Endothelial cell of hepatic sinusoid (primary cell): ENCODE measurements at regions not wholly inside any gene's neighbourhood (a gene's known extent, or its start where the extent isn't known, plus 50 kb on each side); places are given as distances from the start of the nearest gene placed in this dataset.
"Not testable (repeated sequence)": the region's sequence is repeated elsewhere in the genome, so short reads cannot be mapped to it uniquely, and the experiment has no call there.

Source experiments
- in situ Hi-C: cut with HindIII; loops from 2 replicates; pipeline ENCODE4 v1.10.0; 2017; ENCODE audit warnings: low sequenced_read_pairs

DNA sequence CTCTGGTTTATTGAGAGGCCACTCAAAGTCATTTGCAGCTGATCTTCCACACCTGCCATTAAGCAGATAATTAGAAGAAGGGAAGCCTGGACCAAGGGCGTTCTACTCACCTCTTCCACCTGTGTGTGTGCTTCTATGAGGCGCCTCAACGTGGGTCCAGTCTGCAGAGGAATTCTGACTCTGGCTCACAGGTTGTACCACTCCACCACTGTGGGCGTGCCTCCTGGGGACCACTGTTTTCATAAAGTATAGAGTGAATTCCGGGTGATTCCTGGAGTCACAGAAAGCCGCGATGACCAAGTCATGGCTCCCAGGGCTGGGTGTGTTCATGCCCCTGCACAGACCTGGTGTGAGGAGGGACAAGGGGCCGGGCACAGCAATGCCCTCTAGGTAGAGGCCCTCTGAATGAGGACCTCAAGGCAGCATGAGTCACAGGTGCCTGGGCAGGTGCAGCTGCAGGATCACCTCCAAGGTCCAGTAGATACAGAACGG lies 408.3 kb upstream of the MGMT start:
- in situ Hi-C loops: no loop called here

DNA sequence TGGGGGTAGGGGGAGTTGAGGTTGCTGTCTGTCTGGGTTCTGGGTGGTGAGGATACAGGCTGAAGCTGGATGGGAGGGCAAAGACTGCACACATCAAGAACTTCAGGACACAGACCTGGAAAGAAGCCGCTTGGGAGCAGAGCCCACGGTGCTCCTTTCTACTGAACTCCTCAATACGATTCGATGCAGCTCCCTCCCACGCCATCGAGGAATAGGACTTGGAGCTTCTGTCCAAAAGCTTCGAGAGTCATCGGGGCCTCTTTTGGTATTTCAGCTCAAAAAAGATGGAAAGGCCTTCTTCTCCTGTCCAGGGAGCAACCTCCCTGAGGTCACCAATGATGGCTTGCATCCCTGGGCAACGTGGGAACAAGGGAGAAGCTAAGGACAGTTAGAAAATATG lies 407.1 kb upstream of the MGMT start:
- in situ Hi-C loops: no loop called here

DNA sequence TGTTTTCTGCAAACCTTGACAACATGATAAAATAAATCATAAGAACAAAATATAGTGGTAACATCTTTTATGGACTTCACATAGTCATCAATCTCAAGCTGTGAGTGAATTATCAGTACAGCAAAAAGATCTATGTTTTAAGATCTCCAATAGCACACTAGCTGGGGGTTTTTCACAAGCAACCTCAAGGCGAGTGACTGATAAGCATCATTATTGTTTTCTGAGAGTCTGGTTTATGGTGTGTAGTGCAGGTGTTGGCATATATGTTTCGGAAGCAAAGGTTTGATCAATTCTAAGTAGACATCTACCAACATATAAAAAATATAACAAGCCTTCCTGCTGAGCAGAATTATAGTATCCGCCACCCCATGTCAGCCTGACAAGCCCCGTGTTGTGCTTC lies 403.8 kb upstream of the MGMT start:
- in situ Hi-C loops: no loop called here

DNA sequence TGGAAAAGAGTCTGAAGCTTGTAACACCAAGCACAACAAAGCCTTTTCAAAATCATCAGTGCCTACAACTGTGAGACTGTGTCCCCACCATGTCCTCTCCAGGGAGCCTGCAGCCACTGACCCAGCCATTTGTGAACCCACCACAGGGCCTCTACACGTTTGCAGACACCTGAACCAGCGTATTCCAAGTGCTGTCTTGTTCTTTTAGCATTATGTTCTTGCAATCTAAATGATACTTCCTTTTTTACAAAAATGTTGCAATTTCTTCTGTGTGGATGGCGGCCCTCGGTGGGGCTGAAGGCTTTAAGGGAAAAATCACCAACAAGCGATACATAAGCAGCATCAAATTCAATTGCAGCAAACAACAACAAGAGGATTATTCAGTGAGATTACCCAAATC lies 403.2 kb upstream of the MGMT start:
- in situ Hi-C loops: no loop called here

DNA sequence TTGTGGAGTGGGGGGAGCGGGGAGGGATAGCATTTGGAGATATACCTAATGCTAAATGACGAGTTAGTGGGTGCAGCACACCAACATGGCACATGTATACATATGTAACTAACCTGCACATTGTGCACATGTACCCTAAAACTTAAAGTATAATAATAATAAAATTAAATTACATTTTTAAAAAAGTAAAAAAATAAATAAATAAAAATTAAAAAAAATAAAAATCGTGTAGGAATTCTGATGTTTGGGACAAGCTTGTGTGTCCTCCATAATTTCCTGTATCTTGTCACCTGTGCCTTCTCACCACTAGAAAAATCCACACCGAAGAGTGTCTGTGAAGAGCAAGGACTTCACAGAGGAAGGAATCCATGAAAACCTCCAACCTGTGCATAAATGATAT lies 400.5 kb upstream of the MGMT start:
- in situ Hi-C loops: not testable (repeated sequence)

DNA sequence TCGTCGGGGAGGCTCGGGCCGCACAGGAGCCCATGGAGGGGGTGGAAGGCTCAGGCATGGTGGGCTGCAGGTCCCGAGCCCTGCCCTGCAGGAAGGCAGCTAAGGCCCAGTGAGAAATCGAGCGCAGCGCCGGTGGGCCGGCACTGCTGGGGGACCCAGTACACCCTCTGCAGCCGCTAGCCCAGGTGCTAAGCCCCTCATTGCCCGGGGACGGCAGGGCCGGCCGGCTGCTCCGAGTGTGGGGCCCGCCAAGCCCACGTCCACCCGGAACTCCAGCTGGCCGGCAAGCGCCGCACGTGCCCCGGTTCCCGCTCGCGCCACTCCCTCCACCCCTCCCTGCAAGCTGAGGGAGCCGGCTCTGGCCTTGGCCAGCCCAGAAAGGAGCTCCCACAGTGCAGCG lies 395.6 kb upstream of the MGMT start:
- in situ Hi-C loops: not testable (repeated sequence)

DNA sequence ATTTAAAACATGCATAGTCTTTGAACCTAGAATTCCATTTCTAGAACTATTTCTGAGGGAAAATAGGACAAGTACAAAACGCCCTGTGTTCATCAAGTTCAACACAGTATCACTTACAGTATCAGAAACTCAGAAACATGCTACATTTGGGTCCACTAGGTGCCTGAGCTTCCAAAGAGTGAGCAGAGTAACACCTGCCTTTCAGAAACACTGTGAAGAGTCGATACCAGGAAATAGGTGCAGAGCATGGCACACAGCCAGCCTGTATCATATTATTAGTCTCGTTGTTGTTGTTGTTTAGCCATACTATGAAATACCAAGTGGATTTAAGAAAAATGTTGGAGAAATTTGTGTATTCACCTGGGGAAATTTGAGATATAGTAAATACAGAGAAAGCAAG lies 392.1 kb upstream of the MGMT start:
- in situ Hi-C loops: no loop called here

DNA sequence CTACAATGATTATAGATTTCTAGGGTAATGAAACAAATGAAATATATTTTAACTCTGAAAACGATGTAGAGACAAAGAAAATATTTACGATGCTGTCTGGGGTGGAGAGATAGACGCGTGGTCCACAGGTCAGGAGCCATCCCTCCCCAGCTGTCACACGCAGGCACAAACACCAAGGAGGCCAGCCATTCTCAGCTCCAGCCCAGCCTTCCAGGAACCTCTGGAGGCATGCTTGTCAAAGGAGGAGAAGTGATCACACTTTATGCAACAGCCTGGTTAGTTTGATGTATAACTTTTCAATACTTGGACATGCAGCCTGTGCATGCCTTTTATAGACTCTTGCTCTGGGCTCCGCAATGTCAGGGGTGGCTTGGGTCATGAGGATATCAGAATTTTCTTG lies 391.5 kb upstream of the MGMT start:
- in situ Hi-C loops: no loop called here

DNA sequence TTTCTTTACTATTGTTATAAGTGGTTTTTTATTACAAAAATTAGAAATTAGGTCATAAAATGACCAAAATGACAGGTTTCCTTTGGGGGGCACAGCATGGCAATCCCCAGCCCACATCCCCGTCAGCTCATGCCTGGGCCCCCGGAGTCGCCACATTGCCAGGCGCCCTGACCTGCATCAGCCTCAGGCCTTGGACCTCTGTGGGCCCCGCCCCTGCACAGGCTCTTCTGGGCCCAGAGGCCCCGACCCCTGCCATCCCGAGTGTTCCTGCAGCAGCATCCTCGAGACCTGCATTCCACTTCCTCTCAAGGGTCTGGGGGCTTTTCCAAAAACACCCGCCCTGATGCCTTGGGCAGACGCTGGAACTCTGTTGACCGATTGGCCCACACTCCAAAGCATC lies 391.1 kb upstream of the MGMT start:
- in situ Hi-C loops: no loop called here

DNA sequence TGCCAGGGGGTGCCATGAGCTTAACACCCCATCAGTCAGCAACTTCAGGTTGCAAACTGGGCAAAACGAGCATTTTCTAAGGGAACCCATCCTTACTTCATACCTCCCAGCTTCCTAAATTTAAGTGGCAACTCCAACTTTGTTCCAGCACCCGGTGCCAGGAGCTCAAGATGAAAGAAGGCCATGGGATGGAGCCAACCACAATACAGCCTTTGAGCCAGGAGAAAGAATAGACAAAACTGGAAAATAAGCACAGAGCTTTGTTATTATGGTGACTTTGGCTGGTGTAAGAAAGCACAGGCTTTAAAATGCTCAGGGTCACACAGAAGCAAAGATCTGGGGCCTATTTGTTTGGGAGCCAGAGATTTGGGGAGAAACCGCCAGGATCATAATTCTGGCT lies 388.7 kb upstream of the MGMT start:
- in situ Hi-C loops: no loop called here

DNA sequence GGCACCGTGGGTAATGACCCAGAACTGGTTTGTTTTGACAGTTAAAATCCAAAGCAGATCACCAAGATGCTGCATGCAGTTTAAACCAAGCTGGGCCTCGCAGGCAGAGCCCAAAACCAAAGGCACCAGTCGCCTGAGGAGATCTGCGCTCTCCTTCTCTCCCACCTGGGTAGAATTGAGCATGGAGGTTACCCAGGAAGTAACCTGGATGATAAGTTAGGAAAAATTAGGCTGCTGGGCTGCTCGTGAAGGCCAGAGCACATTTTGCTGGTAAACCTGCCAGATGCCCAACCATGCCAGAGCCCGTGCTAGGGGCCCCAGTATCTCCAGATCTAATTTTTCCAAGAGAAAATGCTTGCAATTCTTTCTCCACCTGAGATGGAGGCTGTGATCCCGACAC lies 388.3 kb upstream of the MGMT start:
- in situ Hi-C loops: no loop called here

DNA sequence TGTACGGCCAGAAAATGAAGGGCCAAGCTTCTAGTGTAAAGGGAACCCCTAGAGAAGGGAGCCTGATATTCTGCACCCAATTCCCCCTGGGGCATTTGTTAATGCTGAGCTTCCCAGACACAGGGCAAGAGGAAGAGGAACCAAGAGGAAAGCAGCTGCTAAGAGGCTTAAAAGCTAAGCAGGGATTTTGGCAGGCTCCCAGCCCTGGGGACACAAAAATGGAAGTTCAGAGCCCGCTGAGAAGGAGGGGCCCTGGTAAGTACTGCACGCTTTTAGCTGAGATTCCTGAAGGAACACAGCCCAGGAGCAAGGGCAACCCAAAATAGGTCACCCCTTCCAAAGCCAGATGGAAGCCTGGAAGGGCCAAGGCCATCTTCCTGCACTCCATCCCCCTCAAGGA lies 387.3 kb upstream of the MGMT start:
- in situ Hi-C loops: no loop called here

DNA sequence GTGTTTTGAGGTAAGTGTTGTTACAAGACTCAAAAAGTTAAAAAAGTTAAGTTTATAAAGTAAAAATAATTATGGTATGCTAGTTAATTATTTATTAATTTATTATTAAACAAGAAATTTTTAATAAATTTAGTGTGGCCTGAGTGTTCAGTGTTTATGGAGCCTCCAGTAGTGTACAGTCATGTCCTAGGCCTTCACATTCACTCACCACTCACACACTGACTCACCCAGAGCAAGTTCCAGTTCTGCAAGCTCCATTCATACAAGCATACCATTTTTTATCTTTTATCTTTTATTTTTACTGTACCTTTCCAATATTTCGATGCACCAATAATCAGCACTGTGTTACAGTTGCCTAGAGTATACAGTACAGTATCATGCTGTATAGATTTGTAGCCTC lies 381.2 kb upstream of the MGMT start:
- in situ Hi-C loops: no loop called here

DNA sequence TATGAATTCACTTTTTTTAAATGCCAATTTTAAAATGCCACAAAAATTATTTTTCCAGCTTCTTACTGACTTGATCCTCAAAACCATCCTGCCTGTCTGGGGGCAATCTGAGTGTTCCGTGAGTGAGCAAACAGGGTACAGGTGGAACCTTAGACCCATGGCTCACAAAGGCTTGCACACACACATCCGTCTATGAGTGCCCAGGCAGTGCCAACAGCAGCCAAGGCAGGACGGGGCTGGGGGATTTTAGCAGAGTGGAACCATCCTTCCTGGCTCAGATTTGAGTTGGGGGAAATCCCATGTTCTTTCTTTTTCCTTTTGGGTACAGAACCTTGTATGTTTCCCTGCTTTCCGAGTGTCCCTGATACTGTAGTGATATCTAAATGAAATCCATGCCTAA lies 377.7 kb upstream of the MGMT start:
- in situ Hi-C loops: no loop called here

DNA sequence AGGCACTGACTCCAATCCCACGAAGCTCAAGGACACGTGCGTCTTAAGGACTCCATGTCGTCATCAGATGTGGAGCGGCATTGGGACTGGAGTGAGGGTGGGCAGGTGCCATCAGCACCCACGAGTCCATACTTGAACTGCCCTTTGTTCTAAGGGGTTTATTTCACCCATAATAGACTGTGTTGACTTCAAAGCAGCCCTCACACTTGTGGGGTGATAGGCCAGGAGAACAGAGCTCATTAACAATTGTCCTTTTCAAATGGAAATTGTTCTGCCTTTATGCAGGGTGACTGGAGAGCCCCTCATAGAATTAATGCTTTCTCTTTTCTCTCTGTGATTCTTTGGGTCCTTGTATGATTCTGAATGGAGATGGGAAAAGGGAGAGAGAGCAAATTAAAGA lies 376.9 kb upstream of the MGMT start:
- in situ Hi-C loops: no loop called here

DNA sequence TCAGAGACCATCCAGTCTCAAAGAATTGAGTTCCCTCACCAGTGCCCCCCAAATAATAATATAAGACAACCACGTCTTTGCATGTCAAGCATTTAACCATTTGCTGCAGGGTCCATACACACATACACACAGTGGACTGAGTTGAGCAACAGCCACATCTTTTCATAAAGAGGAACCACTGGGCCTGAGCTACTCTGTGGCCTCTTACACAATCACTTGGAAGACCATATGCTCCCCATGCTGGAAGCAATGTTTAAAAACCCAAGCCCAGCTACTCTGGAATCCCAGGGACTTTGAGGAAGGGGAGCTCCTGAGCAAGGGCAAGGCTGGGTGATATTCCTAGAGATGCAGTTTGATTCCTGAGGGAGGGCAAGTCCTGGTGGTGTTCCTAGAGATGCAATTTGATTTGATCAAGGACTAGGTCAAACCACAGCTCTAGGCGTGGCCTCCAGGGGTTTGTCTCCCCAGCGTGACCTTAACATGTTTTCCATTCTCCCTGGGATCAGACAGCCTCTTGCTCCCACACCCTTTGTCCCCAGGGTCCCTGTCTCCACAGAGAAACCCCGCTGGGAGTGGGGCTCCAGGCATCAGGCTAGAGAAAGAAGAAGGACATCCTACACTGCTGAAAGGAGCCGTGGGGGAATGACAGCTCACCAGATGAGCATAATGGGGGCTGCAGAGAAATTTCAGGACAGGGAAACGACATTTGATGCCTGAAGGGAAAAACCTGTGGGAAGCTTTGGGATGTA lies 376.2 kb upstream of the MGMT start:
- in situ Hi-C loops: no loop called here

DNA sequence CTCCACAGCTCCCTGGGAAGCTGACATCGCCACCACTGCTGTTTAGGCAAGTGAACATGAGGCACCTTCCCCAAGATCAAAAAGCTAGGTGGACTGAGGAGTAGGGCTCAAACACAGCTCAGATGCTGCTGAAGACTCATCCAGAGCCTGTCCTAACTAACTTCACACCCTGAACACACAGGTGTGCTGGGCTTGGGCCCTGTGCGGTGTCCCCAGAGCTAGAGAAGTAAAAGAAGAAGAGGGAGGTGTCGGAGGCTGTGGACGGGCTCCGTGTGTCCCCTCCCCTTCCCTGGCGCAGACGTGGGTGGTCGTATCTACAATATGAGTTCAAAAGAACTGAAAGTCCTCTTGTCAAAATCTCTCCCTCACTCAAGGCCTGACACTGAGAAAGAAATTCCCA lies 373.4 kb upstream of the MGMT start:
- in situ Hi-C loops: no loop called here

DNA sequence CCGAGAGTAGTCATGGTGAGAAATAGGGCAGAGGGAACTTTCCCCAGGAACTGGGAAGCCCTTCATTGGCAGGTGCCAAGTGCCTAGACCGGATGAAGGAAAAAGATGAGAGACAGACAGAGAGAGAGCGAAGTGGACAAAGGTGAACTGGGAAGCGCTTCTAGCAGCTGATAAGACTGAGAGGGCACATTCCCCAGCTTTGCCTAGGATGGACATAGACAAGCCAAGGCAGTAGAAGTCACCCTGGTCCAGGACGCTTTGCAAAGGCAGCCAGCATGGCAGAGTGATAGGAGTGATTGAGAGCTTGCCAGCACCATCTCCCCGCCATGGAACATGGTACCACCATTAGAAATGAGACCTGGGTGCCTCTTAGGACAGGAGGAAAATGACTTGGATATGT lies 372.8 kb upstream of the MGMT start:
- in situ Hi-C loops: no loop called here

DNA sequence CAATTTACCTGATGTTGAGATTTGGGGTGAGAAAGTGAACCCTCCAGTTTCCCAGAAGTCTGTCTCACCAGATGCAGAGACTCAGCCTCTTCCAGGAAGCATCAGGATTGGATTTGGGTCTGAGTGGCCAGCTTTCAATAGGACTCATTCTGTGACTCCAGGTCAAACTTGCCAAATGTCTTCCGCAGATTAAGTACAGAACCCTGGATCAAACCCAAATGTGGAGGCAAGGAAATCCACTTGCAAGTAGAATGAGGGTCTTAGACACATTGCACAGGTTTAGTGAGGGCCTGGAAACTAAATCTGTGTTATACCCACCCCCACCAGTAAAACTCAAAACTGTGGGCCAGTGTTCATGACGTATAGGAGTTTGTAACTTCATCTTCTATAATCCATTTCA lies 372.2 kb upstream of the MGMT start:
- in situ Hi-C loops: no loop called here

DNA sequence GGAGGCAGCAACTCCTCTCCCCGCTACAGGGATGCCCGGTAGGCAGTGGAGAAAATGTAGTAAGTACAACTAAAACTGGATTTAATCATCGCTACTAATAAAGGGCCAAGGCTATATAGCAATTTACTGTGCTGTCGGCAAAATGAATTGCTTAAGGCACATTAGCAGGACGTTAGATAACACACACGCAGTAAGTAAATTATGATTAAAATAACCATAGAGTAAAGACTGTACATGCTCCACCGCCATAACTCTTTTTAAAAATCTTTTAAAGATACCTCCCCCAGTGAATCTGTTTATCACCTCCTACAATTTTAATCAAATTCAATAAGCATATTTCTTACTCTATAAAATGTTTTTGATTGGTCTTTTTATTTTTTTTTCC lies 371.4 kb upstream of the MGMT start:
- in situ Hi-C loops: no loop called here

DNA sequence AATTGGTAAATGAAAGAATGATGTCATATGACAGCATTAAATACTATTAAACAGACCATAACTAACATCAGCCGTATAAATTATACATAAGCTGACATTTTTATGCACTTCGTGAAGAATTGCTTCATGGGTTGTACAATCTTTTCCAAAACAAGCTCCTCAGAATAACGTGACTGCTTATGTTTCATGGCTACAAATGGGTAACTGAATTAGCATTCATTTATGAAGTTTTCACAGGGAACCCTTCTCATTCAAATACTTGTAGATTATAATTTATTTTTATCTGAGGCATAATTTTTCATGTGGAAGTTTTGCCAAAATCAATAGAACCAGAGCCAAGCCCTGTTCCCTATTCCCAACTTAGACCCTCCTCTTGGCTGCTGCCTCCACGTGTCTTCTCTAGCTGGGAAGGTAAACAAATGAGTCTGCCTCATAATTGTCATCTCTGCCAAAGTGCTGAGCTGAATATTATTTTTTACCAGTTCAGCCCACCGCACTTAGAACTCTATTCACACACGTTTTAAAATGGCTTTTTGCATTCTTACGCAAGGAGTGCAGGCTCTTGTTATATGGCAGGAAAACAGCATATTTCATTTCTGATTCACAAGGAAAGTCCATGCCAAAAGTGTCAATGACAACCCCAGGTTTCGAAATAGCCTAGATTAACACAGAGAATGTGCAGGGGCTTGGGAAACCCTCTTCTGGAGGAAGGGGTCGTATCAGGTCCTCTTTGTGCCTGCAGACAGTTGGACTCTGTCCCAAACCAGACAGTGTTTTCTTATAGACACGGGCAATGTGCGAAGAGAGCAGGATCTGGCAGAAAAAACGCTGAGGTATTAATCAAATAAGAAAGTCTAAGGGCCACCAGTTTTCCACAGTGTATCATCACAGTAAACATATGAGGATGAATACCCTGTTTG lies 370.7 kb upstream of the MGMT start:
- in situ Hi-C loops: no loop called here

DNA sequence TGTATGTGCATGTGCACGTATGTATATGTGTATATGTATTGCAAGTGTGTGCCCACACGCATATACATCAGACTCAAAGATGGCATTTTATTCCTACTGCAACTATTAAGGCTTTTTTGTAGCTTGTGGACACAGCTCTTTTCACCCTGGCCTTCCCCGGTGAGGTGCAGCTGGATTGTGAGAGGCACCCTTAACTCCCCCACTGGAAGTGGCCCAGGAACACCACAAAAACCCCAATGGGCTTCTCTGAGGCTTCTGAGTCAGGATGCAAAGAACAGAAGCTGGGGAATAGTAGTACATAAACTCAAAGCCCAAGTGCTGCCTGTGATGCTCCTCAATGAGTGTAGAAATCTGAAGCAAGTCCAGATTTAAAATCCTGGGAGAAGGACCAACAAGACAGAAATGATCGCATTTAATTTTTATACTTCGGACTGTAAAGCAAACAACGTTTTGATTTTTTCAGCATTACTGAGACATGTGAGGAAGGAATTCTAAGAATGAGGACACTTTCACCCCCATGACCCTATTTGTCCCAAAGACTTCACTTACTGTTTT lies 369.2 kb upstream of the MGMT start:
- in situ Hi-C loops: no loop called here
